Posterior vena cava (tissue), 2 donors: ENCODE measurements at regions not wholly inside any gene's neighbourhood (a gene's known extent, or its start where the extent isn't known, plus 50 kb on each side); places are given as distances from the start of the nearest gene placed in this dataset.

Source experiments
- DNase-seq: peaks from one replicate; pipeline ENCODE4 v3.0.0-alpha.2; 2020; ENCODE audit warnings: low spot score
- intact Hi-C, 2 donors: fragments of 100-400 bp; cut with DNase I; formaldehyde crosslinking; loops; one replicate each; pipeline versions ENCODE4 v1.14.1 to v1.14.2; 2022 to 2023
- donor health status: DM: yes; HTN: yes; CAD: no.
- donor health status: DM: yes; HTN: yes; CAD: no.

GRCh38 chr18:41338341-41338740, 616.7 kb upstream of the PIK3C3 start:
- intact Hi-C loops = no loop called here
- no peak for DNase-seq

DNA sequence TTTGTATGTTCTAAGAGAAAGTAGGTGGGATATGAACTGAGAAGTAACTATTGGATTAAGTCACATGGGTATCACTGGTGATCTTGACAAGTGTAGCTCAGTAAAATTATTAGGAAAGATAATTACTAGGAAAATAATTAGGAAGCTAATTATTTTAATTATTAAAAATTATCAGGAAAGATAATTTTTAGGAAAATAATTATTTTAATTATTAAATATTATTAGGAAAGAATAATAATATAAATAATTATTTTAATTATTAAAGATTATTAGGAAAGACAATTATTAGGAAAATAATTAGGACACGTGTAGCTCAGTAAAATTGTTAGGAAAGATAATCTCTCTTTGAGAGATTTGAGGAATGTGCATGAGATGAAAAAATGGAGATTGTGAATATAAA, 623.4 kb upstream of the PIK3C3 start:
- intact Hi-C loops = no loop called here
- DNase-seq = no peak

GRCh38 chr18:41326311-41326710, 628.7 kb upstream of the PIK3C3 start:
- no peak for DNase-seq
- intact Hi-C loops = no loop called here

DNA sequence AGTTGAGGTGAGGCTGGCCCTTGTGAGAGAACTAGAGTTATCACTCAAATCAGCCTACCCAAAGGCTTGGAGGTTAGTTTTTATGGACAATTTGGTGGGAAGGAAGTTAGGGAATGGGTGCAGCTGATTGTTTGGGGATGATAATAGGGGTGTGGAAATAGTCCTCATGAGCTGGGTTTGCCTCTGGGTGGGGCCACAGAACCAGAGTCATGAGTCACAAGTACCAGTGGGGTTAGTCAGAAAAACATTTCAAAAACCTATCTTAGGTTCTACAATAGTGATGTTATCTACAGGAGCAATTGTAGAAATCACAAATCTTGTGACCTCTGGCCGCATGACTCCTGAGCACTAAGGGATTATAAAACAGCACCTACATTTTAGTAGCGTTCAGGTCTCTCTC, 630.1 kb upstream of the PIK3C3 start:
- no peak for DNase-seq
- intact Hi-C loops = no loop called here

DNA sequence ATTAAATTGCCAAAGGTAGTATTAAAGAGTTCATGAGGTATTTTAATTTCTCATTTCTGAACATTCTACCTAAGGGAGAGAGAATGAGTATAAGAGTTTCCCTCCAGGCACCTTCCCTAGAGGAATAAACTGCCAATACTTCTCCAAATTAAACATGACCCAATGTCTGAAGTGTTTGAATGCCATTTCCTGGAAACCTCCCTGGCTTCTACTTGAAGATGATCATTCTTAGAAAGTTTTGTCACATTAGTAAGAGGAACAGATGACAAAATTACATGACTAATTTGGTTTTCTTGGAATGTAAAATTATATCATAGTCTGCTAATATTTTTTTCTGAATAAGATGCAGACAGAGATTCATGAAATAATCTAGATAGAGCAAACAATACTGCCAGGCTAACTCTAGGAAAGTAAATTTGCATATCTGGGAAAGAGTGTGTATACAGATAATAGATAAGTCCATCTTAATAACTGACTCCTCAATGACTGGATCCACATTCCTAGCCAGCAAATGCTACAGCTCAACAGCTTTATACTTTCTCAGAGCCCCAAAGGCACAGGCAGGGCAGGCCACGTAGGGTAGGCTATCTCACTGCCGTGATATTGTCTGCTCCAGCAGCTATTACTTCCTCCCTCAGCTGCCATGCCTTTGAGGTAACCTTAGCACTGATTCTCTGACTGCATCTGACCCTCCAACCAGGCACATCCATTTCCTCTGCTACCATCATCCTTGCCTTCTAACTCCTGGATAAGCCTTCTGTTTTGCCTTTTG, 630.8 kb upstream of the PIK3C3 start:
- DNase-seq = no peak

DNA sequence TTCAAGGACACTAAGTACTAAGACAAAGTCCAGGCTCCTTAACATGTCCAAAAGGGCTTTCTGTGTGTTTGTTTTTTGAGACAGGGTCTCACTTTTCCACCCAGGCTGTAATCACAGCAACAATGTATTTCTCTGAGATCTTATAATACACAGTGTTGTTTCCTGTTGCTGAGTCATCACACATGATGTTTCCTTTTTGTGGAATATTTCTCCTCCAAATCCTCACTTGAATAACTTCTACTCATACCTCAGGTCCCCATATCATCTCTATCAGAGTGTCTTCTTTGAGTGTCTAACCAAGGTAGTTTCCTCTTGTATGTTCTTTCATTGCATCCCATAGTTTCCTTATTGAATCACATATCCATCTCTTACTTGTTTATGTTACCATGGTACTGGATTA, 632.0 kb upstream of the PIK3C3 start:
- DNase-seq = no peak

More for the DNA sequence above, 630.8 kb upstream of the PIK3C3 start:
- intact Hi-C loops = no loop called here

GRCh38 chr18:41320100-41320499, 634.9 kb upstream of the PIK3C3 start:
- DNase-seq = no peak
- intact Hi-C loops = no loop called here

More for the DNA sequence above, 632.0 kb upstream of the PIK3C3 start:
- intact Hi-C loops = no loop called here

- intact Hi-C loops = no loop called here
- no peak for DNase-seq
Observed at GRCh38 chr18:41315134-41315533, 639.9 kb upstream of the PIK3C3 start.

DNA sequence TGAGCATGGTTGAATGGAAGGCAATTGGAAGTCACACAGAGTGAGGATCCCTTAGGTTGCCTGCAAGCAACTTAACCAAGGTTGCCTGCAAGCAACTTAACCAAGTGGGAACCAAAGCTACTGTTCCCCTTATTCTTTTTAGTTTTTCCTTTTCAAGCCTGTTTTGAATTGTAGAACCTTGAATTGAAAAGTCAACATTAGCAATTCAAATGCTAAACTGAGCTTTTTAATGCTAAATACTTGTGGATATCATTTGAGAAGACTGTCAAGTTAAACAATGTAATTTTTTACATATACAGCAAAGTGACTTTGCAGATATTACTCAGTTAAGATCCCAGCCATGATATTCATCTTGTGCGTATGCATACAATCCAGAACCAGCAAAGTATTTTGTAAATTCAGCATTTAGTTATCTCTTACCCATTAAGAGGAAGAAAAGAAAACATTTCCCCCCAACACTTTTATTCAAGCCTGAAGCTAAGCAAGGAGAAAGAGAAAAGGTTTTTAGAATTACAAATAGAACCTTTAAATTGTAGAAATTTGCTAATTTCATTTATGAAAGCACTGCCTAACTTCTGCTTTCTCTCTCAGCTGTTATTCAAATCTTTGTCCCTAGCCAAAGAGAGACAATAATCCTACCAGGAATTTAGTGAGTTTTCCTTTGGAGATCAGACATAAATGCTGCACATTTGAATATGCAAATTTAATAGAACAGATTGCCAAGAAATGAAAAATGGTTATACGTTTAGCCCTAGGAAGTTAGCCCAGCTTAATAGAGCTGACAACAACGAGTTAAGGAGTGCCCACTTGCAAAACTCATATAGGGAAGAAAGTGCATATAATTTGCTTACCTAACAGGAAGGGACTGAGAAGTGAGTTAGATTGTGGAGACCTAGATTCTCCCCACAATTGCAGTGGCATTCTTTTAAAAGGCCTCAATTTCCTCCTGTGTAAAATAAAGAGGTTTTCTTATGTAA, 643.2 kb upstream of the PIK3C3 start:
- intact Hi-C loops = no loop called here
- no peak for DNase-seq

DNA sequence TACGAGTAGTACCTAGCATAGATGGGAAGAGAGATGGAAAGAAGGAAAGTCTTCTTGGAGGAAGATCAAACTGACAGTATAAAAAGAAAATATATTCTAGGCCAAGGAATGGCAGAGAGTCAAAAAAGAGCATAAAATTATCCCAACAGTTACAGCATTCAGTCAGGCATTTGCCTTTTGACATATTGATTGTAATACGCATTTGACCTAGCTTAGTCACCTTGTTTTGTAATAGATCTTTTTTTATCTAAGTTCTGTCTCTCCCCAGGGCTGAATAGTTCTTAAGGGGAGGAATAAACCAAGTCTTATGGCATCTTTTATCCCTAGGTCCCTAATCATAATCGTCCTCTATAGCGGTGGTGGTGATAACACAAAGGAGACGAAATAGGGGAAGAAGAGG, 657.3 kb upstream of the PIK3C3 start:
- intact Hi-C loops = no loop called here
- DNase-seq = no peak

- DNase-seq = no peak
- intact Hi-C loops = no loop called here
Observed at GRCh38 chr18:41269294-41269693, 685.7 kb upstream of the PIK3C3 start.

- intact Hi-C loops = no loop called here
- DNase-seq = no peak
Observed at GRCh38 chr18:41268271-41268670, 686.8 kb upstream of the PIK3C3 start.

- no peak for DNase-seq
- intact Hi-C loops = no loop called here
Observed at GRCh38 chr18:41266616-41267015, 688.4 kb upstream of the PIK3C3 start.

GRCh38 chr18:41266204-41266603, 688.8 kb upstream of the PIK3C3 start:
- intact Hi-C loops = no loop called here
- DNase-seq = no peak

DNA sequence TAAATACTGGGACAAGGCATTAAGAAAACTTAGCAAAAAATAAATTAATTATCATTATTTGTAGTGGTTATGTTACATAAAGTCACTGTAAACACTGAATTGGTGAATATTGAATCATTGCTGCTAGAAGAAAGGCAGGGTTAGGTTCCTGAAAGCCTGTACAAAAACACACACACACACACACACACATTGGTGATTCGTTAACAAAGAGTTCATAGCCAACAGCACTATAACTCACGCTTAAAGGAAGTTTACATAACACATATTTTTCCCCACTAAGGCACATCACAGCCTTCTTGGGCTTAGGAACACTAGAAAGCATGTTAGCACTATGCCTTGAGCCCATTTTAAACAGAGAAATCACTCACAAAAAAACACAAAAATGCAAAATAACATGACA, 690.0 kb upstream of the PIK3C3 start:
- intact Hi-C loops = no loop called here
- DNase-seq = no peak

GRCh38 chr18:41263956-41264355, 691.1 kb upstream of the PIK3C3 start:
- no peak for DNase-seq
- intact Hi-C loops = no loop called here

DNA sequence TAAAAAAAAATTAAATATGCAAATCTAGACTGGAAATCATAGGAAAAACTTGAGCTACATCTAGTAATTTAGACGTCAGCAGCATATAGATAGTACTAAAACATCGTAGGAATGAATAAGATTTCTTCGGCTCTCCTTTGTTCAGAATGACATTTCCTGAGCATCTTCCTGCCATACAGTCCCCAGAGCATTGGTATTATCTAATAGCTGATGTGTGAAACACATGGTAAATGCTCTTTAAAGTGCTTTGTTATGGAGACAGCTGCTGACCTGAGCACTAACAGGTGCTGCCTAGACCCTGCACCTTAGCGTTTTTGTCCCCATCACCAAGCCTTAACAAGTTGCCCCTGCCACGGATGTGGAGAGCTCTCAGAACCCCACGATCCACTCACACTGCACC, 692.3 kb upstream of the PIK3C3 start:
- no peak for DNase-seq
- intact Hi-C loops = no loop called here

GRCh38 chr18:41244591-41245037, 710.4 kb upstream of the PIK3C3 start:
- DNase-seq = no peak
- intact Hi-C loops = no loop called here

DNA sequence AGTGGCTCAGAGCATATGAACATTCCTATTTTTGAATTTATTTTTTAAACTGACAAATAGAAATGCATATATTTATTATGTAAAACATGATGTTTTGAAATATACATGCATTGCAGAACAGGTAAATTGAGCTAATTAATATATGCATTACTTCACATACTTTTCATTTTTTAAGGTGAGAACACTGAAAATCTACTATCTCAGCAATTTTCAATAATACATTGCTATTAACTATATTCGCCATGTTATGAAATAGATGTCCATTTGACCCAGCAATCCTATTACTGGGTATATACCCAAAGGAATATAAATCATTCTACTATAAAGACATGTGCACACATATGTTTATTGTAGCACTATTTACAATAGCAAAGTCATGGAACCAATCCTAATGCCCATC, 717.7 kb upstream of the PIK3C3 start:
- DNase-seq = no peak
- intact Hi-C loops = no loop called here

DNA sequence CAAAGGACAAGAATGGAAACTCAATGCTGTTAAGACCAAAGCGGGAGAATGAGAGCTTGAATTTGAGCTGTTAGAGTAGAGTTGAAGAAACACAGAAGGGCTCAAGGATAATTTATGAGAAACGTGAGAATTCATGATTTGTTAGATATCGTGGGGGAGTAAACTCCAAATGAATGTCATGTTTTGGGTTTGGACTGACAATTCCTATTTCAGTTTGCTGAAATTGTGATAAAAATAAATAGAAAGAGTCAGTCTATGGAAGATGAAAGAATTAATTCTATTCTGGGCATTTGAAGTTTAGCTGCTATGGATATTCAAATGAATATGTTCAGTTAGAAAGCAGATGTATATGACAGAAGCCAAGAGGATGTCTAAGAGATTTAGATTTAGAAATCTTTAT, 723.4 kb upstream of the PIK3C3 start:
- no peak for DNase-seq
- intact Hi-C loops = no loop called here

GRCh38 chr18:41227993-41228392, 727.0 kb upstream of the PIK3C3 start:
- DNase-seq = no peak
- intact Hi-C loops = no loop called here
